Fibroblast of skin of scalp (primary cell): ENCODE measurements at regions not wholly inside any gene's neighbourhood (a gene's known extent, or its start where the extent isn't known, plus 50 kb on each side); places are given as distances from the start of the nearest gene placed in this dataset.

Experiments
- DNase-seq: peaks from one replicate; pipeline ENCODE4 v3.0.0-alpha.2; 2013

- no peak for DNase-seq
These were observed 270.2 kb downstream of the TBX15 start for GRCh38 chr1:118717893-118718292.

- DNase-seq = no peak
These were observed 271.4 kb downstream of the TBX15 start for GRCh38 chr1:118716775-118717174.

GRCh38 chr1:118711356-118711755 lies 276.8 kb downstream of the TBX15 start:
- DNase-seq = no peak

- DNase-seq = no peak
These were observed 289.2 kb downstream of the TBX15 start for GRCh38 chr1:118698911-118699310.

GRCh38 chr1:118692143-118692542 lies 296.0 kb downstream of the TBX15 start:
- DNase-seq = no peak

- no peak for DNase-seq
These were observed 299.3 kb downstream of the TBX15 start for GRCh38 chr1:118688891-118689290.

- peak; percentile 61 for DNase-seq
These were observed 326.3 kb downstream of the TBX15 start for GRCh38 chr1:118661769-118662320.

- DNase-seq = no peak
These were observed 327.4 kb downstream of the TBX15 start for GRCh38 chr1:118660769-118661168.

GRCh38 chr1:118659646-118660045 lies 328.5 kb downstream of the TBX15 start:
- peak; percentile 43 for DNase-seq

GRCh38 chr1:118650107-118650807 lies 337.9 kb downstream of the TBX15 start:
- no peak for DNase-seq

GRCh38 chr1:118649369-118650106 lies 338.6 kb downstream of the TBX15 start:
- DNase-seq = peak; percentile 1

- DNase-seq = no peak
These were observed 352.1 kb downstream of the TBX15 start for GRCh38 chr1:118636004-118636403.

GRCh38 chr1:118627435-118627834 lies 360.7 kb downstream of the TBX15 start:
- peak; percentile 14 for DNase-seq

- DNase-seq = no peak
These were observed 366.3 kb downstream of the TBX15 start for GRCh38 chr1:118621839-118622238.

GRCh38 chr1:118618618-118619340 lies 369.4 kb downstream of the TBX15 start:
- peak; percentile 19 for DNase-seq

GRCh38 chr1:118617916-118618315 lies 370.2 kb downstream of the TBX15 start:
- DNase-seq = no peak

GRCh38 chr1:118615066-118615465 lies 373.1 kb downstream of the TBX15 start:
- DNase-seq = no peak

- no peak for DNase-seq
These were observed 398.8 kb downstream of the TBX15 start for GRCh38 chr1:118589238-118589846.

- no peak for DNase-seq
These were observed 399.6 kb downstream of the TBX15 start for GRCh38 chr1:118588566-118588965.

- DNase-seq = no peak
These were observed 393.2 kb upstream of the SPAG17 start for GRCh38 chr1:118578276-118578675.

- DNase-seq = no peak
These were observed 390.0 kb upstream of the SPAG17 start for GRCh38 chr1:118575060-118575459.

- no peak for DNase-seq
These were observed 380.1 kb upstream of the SPAG17 start for GRCh38 chr1:118564961-118565703.
